ENCODE measurements at regions not wholly inside any gene's neighbourhood (a gene's known extent, or its start where the extent isn't known, plus 50 kb on each side); places are given as distances from the start of the nearest gene placed in this dataset.

DNA sequence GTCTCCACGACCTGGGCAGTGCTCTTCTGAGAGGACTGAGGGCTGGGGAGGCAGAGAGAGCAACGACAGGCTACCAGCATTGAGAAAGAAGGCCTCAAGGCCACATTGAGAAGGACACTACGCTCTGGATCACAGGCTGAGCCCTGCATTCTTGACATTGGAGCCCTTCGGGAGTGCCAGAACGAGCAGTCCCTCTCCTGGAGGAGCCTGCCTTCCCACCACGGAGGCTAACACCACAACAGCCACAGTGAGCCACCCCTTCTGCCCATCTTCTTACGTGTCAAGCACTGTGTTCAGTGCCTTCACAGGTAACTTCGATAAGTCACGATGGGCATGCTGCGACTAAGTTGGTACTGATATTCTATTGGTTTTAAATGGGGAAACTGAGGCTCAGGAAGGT lies 267.8 kb downstream of the RPS24 start:
- no peak overlapping the region for H3K4me3 ChIP-seq (replicated peaks in 1 of 2; ENCODE audit: low read depth in 1 of 2, low read length in 2 of 2)
- RAD21 ChIA-PET (ENCODE audit: low non-redundant PET in 1 of 2, low total read pairs in 2 of 2, uncharacterized antibody in 2 of 2, unreplicated experiment in 2 of 2), result interaction anchor here in 1 of 2 experiments (1.4 kb wide), 1 partner anchor 8 kb away, joined by 3 read pairs; no protein-coding TSS in a partner anchor
- no peak overlapping the region for H3K9ac ChIP-seq (ENCODE audit: low read length)
- POLR2A ChIA-PET, result no interaction called here
- DNase-seq (ENCODE audit: low read depth, low spot score) (no peak), ATAC-seq (no peak)
- H3K4me1 ChIP-seq (ENCODE audit: control insufficient read depth in 1 of 2, insufficient read depth in 2 of 2, low read length in 2 of 2), result peaks cover 14 to 19% of the 10 kb centered on the region in 2 experiments
- no peak overlapping the region for H3K27ac ChIP-seq (ENCODE audit: low read depth, low read length)
- no peaks in the 10 kb centered on the region for H3K36me3 ChIP-seq (ENCODE audit: control insufficient read depth in 1 of 2, insufficient read depth in 2 of 2, low read length in 2 of 2)
- H2AFZ ChIP-seq (ENCODE audit: low read depth, low read length, poor library complexity, severe bottlenecking), result no peak overlapping the region
- BruUV-seq (replicated peaks), result no TSS peak
- TF ChIP-seq EZH2phosphoT487 (IDR thresholded peaks at IDR 0.05; ENCODE audit: borderline replicate concordance) (no peak), RAD21 (IDR thresholded peaks at IDR 0.05; ENCODE audit: low read depth) (no peak), TCF7L2 (IDR thresholded peaks at IDR 0.05; ENCODE audit: borderline replicate concordance, extremely low read depth, insufficient read depth, insufficient read length) (no peak), JUND (IDR thresholded peaks at IDR 0.05) (no peak), CEBPB (IDR thresholded peaks at IDR 0.05; ENCODE audit: low read depth) (no peak), CBX3 (IDR thresholded peaks at IDR 0.05; ENCODE audit: low read depth) (no peak), SIN3A (IDR thresholded peaks at IDR 0.05; ENCODE audit: low read depth) (no peak), EZH2 (IDR thresholded peaks at IDR 0.05) (no peak), ZNF274 (IDR thresholded peaks at IDR 0.05; ENCODE audit: low read depth, low read length) (no peak), EGR1 (IDR thresholded peaks at IDR 0.05; ENCODE audit: low read depth) (no peak), ELF1 (IDR thresholded peaks at IDR 0.05; ENCODE audit: borderline replicate concordance, low read depth) (no peak), SRF (IDR thresholded peaks at IDR 0.05; ENCODE audit: low read depth) (no peak), MAX (IDR thresholded peaks at IDR 0.05) (no peak), YY1 (IDR thresholded peaks at IDR 0.05; ENCODE audit: extremely low read depth, insufficient replicate concordance, low read depth, low read length) (no peak), POLR2A (IDR thresholded peaks at IDR 0.05; ENCODE audit: borderline replicate concordance, extremely low read depth, insufficient read depth, insufficient read length) (no peak), FOSL1 (IDR thresholded peaks at IDR 0.05; ENCODE audit: low read depth) (no peak), ZBTB33 (IDR thresholded peaks at IDR 0.05; ENCODE audit: extremely low read depth, insufficient replicate concordance, low read length) (no peak), ATF3 (IDR thresholded peaks at IDR 0.05) (no peak), ZFX (IDR thresholded peaks at IDR 0.05) (no peak)
- TF ChIP-seq, protein P1, sequence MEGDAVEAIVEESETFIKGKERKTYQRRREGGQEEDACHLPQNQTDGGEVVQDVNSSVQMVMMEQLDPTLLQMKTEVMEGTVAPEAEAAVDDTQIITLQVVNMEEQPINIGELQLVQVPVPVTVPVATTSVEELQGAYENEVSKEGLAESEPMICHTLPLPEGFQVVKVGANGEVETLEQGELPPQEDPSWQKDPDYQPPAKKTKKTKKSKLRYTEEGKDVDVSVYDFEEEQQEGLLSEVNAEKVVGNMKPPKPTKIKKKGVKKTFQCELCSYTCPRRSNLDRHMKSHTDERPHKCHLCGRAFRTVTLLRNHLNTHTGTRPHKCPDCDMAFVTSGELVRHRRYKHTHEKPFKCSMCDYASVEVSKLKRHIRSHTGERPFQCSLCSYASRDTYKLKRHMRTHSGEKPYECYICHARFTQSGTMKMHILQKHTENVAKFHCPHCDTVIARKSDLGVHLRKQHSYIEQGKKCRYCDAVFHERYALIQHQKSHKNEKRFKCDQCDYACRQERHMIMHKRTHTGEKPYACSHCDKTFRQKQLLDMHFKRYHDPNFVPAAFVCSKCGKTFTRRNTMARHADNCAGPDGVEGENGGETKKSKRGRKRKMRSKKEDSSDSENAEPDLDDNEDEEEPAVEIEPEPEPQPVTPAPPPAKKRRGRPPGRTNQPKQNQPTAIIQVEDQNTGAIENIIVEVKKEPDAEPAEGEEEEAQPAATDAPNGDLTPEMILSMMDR (IDR thresholded peaks at IDR 0.05 in 2 of 3, conservative IDR thresholded peaks at IDR 0.05 in 1 of 3; ENCODE audit: borderline replicate concordance in 1 of 3, insufficient read depth in 1 of 3, low read depth in 2 of 3, low read length in 2 of 3), result no peak
- H3K79me2 ChIP-seq (ENCODE audit: insufficient read depth, low read length), result no peaks in the 10 kb centered on the region
- H3K27me3 ChIP-seq (ENCODE audit: insufficient read depth, low read length), result no peaks in the 10 kb centered on the region
- intact Hi-C loops (cut with micrococcal nuclease), result loop anchor here (5.0 kb wide), 1 partner anchor 254 kb away; no protein-coding TSS in a partner anchor
- CTCF ChIA-PET, result no interaction called here
- no peak overlapping the region for H3K4me2 ChIP-seq (ENCODE audit: low read length)
- H4K20me1 ChIP-seq (ENCODE audit: insufficient read depth), result no peaks in the 10 kb centered on the region
- no peaks in the 10 kb centered on the region; a peak in 1 of 4 replicates for H3K9me3 ChIP-seq (ENCODE audit: control insufficient read depth in 1 of 2, insufficient read depth in 1 of 2, low read depth in 1 of 2, low read length in 2 of 2)
- H3K9me2 ChIP-seq (ENCODE audit: insufficient read depth), result no peaks in the 10 kb centered on the region

All from HCT116 (cell line).